Activated CD4-positive, alpha-beta T cell treated with anti-CD3 and anti-CD28 coated beads for 48 hours (primary cell): ENCODE measurements at regions not wholly inside any gene's neighbourhood (a gene's known extent, or its start where the extent isn't known, plus 50 kb on each side); places are given as distances from the start of the nearest gene placed in this dataset.
"Not testable (repeated sequence)": the region's sequence is repeated elsewhere in the genome, so short reads cannot be mapped to it uniquely, and the experiment has no call there.

Experiments used
- DNase-seq: peaks from one replicate; pipeline ENCODE4 v3.0.0-alpha.2; 2020

GRCh38 chr20:22052025-22052650 lies 346.7 kb downstream of the PAX1 start:
- no peak for DNase-seq

GRCh38 chr20:22045956-22046507 lies 340.6 kb downstream of the PAX1 start:
- not testable (repeated sequence) for DNase-seq

- no peak for DNase-seq
These were observed 322.0 kb downstream of the PAX1 start for GRCh38 chr20:22027423-22027822.

- no peak for DNase-seq
These were observed 314.7 kb downstream of the PAX1 start for GRCh38 chr20:22020201-22020600.

GRCh38 chr20:22008456-22008855 lies 303.0 kb downstream of the PAX1 start:
- no peak for DNase-seq

GRCh38 chr20:22006306-22006705 lies 300.8 kb downstream of the PAX1 start:
- DNase-seq, result no peak

- no peak for DNase-seq
These were observed 300.1 kb downstream of the PAX1 start for GRCh38 chr20:22005535-22005934.

GRCh38 chr20:22004946-22005345 lies 299.5 kb downstream of the PAX1 start:
- no peak for DNase-seq

- DNase-seq, result no peak
These were observed 298.2 kb downstream of the PAX1 start for GRCh38 chr20:22003680-22004079.

- no peak for DNase-seq
These were observed 296.4 kb downstream of the PAX1 start for GRCh38 chr20:22001886-22002285.

- DNase-seq, result no peak
These were observed 290.0 kb downstream of the PAX1 start for GRCh38 chr20:21995461-21995860.

- DNase-seq, result no peak
These were observed 288.7 kb downstream of the PAX1 start for GRCh38 chr20:21994203-21994602.

- no peak for DNase-seq
These were observed 277.1 kb downstream of the PAX1 start for GRCh38 chr20:21982559-21982958.

- DNase-seq, result no peak
These were observed 276.3 kb downstream of the PAX1 start for GRCh38 chr20:21981597-21982344.

GRCh38 chr20:21981179-21981578 lies 275.7 kb downstream of the PAX1 start:
- no peak for DNase-seq

- DNase-seq, result no peak
These were observed 266.0 kb downstream of the PAX1 start for GRCh38 chr20:21971436-21971835.

GRCh38 chr20:21968486-21968885 lies 263.0 kb downstream of the PAX1 start:
- no peak for DNase-seq

GRCh38 chr20:21967481-21967880 lies 262.0 kb downstream of the PAX1 start:
- no peak for DNase-seq

- no peak for DNase-seq
These were observed 251.1 kb downstream of the PAX1 start for GRCh38 chr20:21956591-21956990.

- no peak for DNase-seq
These were observed 241.9 kb downstream of the PAX1 start for GRCh38 chr20:21947406-21947805.

- no peak for DNase-seq
These were observed 238.8 kb downstream of the PAX1 start for GRCh38 chr20:21944227-21944626.

- no peak for DNase-seq
These were observed 236.7 kb downstream of the PAX1 start for GRCh38 chr20:21941941-21942805.

- no peak for DNase-seq
These were observed 231.4 kb downstream of the PAX1 start for GRCh38 chr20:21936720-21937380.
